Ishikawa (cell line): ENCODE measurements at regions not wholly inside any gene's neighbourhood (a gene's known extent, or its start where the extent isn't known, plus 50 kb on each side); places are given as distances from the start of the nearest gene placed in this dataset.

Source experiments
- TAF1 ChIP-seq: IDR thresholded peaks from 2 replicates; pipeline ENCODE4 v1.6.1; 2012; ENCODE audit warnings: low read depth, mild to moderate bottlenecking
- YY1 ChIP-seq: IDR thresholded peaks from 2 replicates; pipeline ENCODE4 v1.6.1; 2012; ENCODE audit warnings: low read depth

GRCh38 chr6:165880686-165881085, 217.6 kb upstream of the PDE10A start:
- TF ChIP-seq TAF1 (no peak), YY1 (no peak)
